Panc1 (cell line): ENCODE measurements at regions not wholly inside any gene's neighbourhood (a gene's known extent, or its start where the extent isn't known, plus 50 kb on each side); places are given as distances from the start of the nearest gene placed in this dataset.

Source experiments
- CTCF ChIP-seq: fragments of 450-650 bp; IDR thresholded peaks from 2 replicates; pipeline ENCODE4 v1.5.1; 2017; ENCODE audit warnings: mild to moderate bottlenecking
- REST ChIP-seq, 2 experiments: IDR thresholded peaks; 2 replicates each; pipeline ENCODE4 v1.6.1; 2011 to 2012; ENCODE audit warnings: low read depth in 2 of 2, control low read depth in 1 of 2, low read length in 1 of 2, mild to moderate bottlenecking in 1 of 2, moderate library complexity in 1 of 2; ENCODE audit not compliant: insufficient read depth in 1 of 2

- TF ChIP-seq CTCF (no peak), REST (IDR thresholded peaks at IDR 0.05; ENCODE audit: insufficient read depth in 1 of 2, low read depth in 2 of 2, low read length in 1 of 2) (no peak)
These were observed 289.5 kb downstream of the FOXG1 start for GRCh38 chr14:29056041-29056566.
